GM21360 (cell line): ENCODE measurements at regions not wholly inside any gene's neighbourhood (a gene's known extent, or its start where the extent isn't known, plus 50 kb on each side); places are given as distances from the start of the nearest gene placed in this dataset.
"Not testable (repeated sequence)": the region's sequence is repeated elsewhere in the genome, so short reads cannot be mapped to it uniquely, and the experiment has no call there.

ENCODE experiments used
- ATAC-seq: cut with Tn5 transposase; IDR thresholded peaks from one replicate; pipeline ENCODE4 v1.9.1; 2021; ENCODE audit warnings: mild to moderate bottlenecking, moderate library complexity; ENCODE audit not compliant: unreplicated experiment

DNA sequence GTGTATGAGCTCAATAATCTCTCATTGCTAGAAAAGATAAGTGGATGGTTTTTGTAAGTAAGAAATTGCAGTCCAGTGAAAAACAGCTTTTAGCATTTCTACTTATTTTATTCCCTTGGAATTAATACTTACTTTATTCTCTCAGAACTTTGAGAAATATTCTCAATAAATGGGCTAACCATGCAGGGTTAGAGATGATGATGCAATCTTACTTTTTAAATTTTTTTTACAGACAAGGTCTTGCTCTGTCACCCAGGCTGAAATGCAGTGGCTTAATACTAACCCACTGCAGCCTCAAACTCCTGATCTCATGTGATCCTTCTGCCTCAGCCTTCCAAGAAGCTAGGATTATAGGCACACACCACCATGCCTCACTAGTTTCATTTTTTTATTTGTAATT lies 440.8 kb upstream of the ZP4 start:
- no peak for ATAC-seq

- ATAC-seq: no peak
Measured at GRCh38 chr1:238329671-238330070, 438.9 kb upstream of the ZP4 start.

- ATAC-seq: not testable (repeated sequence)
Measured at GRCh38 chr1:238327033-238327432, 436.3 kb upstream of the ZP4 start.

- ATAC-seq: not testable (repeated sequence)
Measured at GRCh38 chr1:238326479-238326878, 435.8 kb upstream of the ZP4 start.

- no peak for ATAC-seq
Measured at GRCh38 chr1:238324211-238324864, 433.6 kb upstream of the ZP4 start.

GRCh38 chr1:238323490-238323889 lies 432.8 kb upstream of the ZP4 start:
- ATAC-seq: no peak

GRCh38 chr1:238319957-238320356 lies 429.2 kb upstream of the ZP4 start:
- ATAC-seq: no peak

DNA sequence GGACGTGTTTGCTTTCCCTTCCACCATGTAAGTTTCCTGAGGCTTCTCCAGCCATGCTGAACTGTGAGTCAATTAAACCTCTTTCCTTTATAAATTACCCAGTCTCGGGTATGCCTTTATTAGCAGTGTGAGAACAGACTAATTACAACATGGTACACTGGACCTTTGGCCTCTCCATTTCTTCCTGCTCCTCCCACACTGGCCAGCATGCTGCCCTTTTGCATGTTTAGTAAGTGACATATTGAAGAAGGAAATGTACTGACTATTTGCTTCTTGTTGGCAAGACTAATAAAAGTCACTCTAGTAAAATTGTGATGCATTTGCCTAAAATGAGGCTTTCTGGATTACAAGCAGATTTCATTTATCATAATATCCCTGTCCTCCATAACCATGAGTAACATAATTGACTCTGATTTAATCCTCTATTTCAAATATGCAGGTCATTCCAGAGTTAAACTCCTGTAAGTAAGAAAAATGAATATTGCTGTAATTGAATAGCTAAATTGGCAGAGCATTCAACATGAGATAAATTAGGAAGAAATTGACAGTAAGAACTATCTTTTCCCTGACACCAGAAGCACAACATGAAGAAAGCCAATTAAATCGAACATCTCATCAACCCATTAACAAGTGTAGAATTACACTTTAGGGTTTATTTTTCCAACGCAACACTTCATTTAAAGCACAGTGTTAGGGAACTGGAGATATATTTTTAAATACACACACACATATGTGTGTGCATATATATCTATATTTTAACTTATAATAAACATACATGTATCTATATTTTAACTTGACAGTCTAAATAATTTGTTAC lies 427.8 kb upstream of the ZP4 start:
- ATAC-seq: no peak

GRCh38 chr1:238312969-238313368 lies 422.2 kb upstream of the ZP4 start:
- ATAC-seq: no peak

DNA sequence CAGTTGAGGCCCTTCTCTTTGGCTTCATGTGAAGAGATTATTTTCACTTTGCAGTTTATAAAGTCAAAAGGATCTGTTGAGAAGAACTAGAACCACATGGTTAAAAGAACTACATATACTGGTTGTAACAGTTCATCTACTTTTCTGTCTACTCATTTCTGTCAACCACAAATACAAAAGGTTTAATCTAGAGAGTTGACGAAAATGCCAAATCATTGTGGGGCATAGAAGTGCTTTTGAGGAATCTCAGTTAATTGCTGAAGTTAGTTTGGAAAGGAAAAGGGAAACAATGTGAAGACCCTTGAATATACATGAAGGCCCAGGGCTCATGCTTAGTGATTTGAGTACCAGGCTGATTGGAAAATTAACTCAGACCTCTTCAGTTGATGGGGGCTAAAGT lies 415.7 kb upstream of the ZP4 start:
- no peak for ATAC-seq

GRCh38 chr1:238302646-238303045 lies 411.9 kb upstream of the ZP4 start:
- no peak for ATAC-seq

- no peak for ATAC-seq
Measured at GRCh38 chr1:238296371-238296770, 405.6 kb upstream of the ZP4 start.

- ATAC-seq: no peak
Measured at GRCh38 chr1:238293075-238293474, 402.4 kb upstream of the ZP4 start.

- no peak for ATAC-seq
Measured at GRCh38 chr1:238281418-238281817, 390.7 kb upstream of the ZP4 start.

GRCh38 chr1:238279694-238280380 lies 389.1 kb upstream of the ZP4 start:
- no peak for ATAC-seq

- no peak for ATAC-seq
Measured at GRCh38 chr1:238272145-238272544, 381.4 kb upstream of the ZP4 start.

DNA sequence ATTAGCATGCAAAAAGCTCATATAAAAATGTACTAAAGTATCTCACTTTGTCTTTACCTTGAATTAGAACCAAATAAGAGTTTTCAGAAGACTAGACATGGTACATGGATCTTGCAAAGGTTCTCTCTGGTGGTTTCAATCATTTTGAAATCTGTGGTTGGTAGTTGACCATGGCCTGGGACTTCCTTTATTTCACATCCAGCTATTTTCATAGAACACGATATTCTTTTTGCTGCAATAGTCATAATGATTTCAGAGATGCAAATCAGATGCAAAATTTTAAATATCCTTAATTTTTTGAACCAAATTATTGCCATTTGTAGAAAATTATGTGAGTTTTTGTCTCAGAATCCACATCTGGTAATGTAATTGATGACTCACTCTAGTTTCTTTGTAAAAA lies 375.1 kb upstream of the ZP4 start:
- no peak for ATAC-seq

GRCh38 chr1:238264951-238265350 lies 374.2 kb upstream of the ZP4 start:
- no peak for ATAC-seq

DNA sequence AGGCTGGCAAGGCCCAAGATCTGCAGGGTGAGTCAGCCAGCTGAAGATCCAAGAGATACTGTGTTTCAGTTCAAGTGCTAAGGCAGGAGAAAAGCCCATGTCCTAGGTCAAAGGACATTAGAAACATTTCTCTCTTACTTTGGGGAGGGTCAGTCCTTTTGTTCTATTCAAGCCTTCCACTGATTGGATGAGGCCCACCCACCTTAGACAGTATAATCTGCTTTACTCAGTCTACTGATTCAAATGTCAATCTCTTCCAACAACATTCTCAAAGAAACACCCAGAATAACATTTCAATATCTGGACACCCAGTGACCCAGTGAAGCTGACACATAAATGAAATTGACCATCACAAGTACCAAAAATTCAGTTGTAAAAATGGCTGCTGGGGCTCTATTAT lies 367.8 kb upstream of the ZP4 start:
- ATAC-seq: no peak

GRCh38 chr1:238257018-238257621 lies 366.4 kb upstream of the ZP4 start:
- no peak for ATAC-seq

DNA sequence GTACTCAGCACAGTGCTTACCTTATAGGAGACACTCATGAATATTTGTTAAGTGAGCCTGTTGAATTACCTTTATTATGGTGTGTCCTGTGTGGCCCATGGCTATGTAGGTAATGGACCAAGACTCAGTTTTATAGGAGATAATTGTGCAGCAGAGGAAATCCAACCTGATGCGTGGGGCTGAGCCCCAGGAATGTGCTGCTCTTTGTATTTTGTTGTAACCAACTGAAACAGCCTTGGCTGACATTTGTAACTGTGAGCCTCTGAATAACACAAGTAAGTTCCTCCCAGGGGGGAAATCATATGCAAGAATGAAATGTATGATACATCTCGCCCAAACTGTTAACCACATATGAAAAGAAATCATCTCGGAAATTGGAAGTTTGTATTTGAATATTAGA lies 364.2 kb upstream of the ZP4 start:
- ATAC-seq: no peak
